ENCODE measurements at regions not wholly inside any gene's neighbourhood (a gene's known extent, or its start where the extent isn't known, plus 50 kb on each side); places are given as distances from the start of the nearest gene placed in this dataset.

DNA sequence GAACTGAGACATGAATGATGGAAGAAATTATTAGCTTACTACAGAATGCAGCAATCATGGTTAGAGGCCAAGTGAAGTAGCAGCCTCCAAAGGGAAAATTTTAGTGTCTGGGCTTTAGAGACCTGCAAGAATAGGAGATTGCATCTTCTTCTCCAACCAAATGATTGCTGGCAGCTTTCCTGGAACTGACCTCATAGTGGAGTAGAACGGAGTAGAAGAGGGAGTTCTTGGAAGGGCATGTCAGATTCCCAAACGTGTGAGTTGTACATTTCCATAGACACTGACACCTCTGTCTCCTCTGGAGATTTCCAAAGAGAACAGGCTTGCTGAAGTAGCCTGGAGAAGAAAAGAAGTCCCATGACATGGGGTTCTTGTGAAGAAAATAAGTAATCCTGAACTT, 169.8 kb upstream of the ERBB4 start (continued):
- TF ChIP-seq, protein P1, sequence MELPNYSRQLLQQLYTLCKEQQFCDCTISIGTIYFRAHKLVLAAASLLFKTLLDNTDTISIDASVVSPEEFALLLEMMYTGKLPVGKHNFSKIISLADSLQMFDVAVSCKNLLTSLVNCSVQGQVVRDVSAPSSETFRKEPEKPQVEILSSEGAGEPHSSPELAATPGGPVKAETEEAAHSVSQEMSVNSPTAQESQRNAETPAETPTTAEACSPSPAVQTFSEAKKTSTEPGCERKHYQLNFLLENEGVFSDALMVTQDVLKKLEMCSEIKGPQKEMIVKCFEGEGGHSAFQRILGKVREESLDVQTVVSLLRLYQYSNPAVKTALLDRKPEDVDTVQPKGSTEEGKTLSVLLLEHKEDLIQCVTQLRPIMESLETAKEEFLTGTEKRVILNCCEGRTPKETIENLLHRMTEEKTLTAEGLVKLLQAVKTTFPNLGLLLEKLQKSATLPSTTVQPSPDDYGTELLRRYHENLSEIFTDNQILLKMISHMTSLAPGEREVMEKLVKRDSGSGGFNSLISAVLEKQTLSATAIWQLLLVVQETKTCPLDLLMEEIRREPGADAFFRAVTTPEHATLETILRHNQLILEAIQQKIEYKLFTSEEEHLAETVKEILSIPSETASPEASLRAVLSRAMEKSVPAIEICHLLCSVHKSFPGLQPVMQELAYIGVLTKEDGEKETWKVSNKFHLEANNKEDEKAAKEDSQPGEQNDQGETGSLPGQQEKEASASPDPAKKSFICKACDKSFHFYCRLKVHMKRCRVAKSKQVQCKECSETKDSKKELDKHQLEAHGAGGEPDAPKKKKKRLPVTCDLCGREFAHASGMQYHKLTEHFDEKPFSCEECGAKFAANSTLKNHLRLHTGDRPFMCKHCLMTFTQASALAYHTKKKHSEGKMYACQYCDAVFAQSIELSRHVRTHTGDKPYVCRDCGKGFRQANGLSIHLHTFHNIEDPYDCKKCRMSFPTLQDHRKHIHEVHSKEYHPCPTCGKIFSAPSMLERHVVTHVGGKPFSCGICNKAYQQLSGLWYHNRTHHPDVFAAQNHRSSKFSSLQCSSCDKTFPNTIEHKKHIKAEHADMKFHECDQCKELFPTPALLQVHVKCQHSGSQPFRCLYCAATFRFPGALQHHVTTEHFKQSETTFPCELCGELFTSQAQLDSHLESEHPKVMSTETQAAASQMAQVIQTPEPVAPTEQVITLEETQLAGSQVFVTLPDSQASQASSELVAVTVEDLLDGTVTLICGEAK (IDR thresholded peaks at IDR 0.05; ENCODE audit: borderline replicate concordance) = no peak
- TF ChIP-seq CBX5 (IDR thresholded peaks at IDR 0.05; ENCODE audit: low read depth) (no peak), CUX1 (IDR thresholded peaks at IDR 0.05; ENCODE audit: insufficient replicate concordance, low read depth, low read length) (no peak), SKIL (IDR thresholded peaks at IDR 0.05; ENCODE audit: low read depth, poor library complexity, severe bottlenecking) (no peak), WRNIP1 (IDR thresholded peaks at IDR 0.05; ENCODE audit: borderline replicate concordance, low read depth, low read length) (no peak), MTA3 (IDR thresholded peaks at IDR 0.05; ENCODE audit: borderline replicate concordance, low read length) (no peak), HCFC1 (IDR thresholded peaks at IDR 0.05; ENCODE audit: low read length) (no peak), HDAC2 (IDR thresholded peaks at IDR 0.05) (no peak), E2F8 (IDR thresholded peaks at IDR 0.05; ENCODE audit: low read depth, partially characterized antibody) (no peak), CHD2 (IDR thresholded peaks at IDR 0.05; ENCODE audit: borderline replicate concordance, low read depth, low read length) (no peak), MTA2 (IDR thresholded peaks at IDR 0.05; ENCODE audit: low read depth) (no peak), TAF1 (IDR thresholded peaks at IDR 0.05; ENCODE audit: borderline replicate concordance, low read depth, low read length) (no peak)

Data from GM12878 (cell line).